Pancreas (tissue), 10 donors: ENCODE measurements at regions not wholly inside any gene's neighbourhood (a gene's known extent, or its start where the extent isn't known, plus 50 kb on each side); places are given as distances from the start of the nearest gene placed in this dataset.

Experiments used
- ATAC-seq, 4 donors: fragments of 200-7000 bp; cut with Tn5 transposase; one replicate each; pipeline versions ENCODE4 v1.8.0 to v1.9.1; 2020; ENCODE audit warnings: mild to moderate bottlenecking in 4 of 4, moderate library complexity in 4 of 4
- DNase-seq, 6 donors: peaks; one replicate each; pipeline ENCODE4 v3.0.0-alpha.2; 2020
- FAIRE-seq: peaks from 2 replicates; lab custom pipeline; 2012; peaks lifted over from hg19 to GRCh38; lab: Jason Lieb, UNC
- H3K27ac ChIP-seq, 4 donors: fragments of 200-600 bp; sonication (generic); 1 replicate in 3 of 4; 2 replicates in 1 of 4; pipeline versions ENCODE4 v1.5.0 to v1.8.0; 2020
- H3K27me3 ChIP-seq, 4 donors: fragments of 200-600 bp; one replicate each; pipeline ENCODE4 v1.8.0; 2021
- H3K36me3 ChIP-seq, 3 donors: fragments of 200-600 bp; sonication (generic) in 1 of 3; one replicate each; pipeline versions ENCODE4 v1.5.0 to v1.8.0; 2020 to 2021
- H3K4me1 ChIP-seq, 3 donors: fragments of 200-600 bp; one replicate each; pipeline ENCODE4 v1.8.0; 2021
- H3K4me3 ChIP-seq, 4 donors: fragments of 200-600 bp; sonication (generic) in 2 of 4; one replicate each; pipeline versions ENCODE4 v1.5.0 to v1.8.0; 2020 to 2021
- H3K9me3 ChIP-seq, 4 donors: fragments of 200-600 bp; one replicate each; pipeline ENCODE4 v1.8.0; 2021
- WGBS, 2 donors: extraction: QIAGEN DNeasy Blood & Tissue Kit; methylation state at CpG; one replicate each; pipeline ENCODE4 v1.1.7; 2013; 5-methylcytosine and 5-hydroxymethylcytosine counted together
- intact Hi-C, 3 donors: fragments of 100-400 bp; cut with DNase I; formaldehyde crosslinking; loops; one replicate each; pipeline versions ENCODE4 v1.11.1 to v1.14.2; 2022
- TF ChIP-seq, protein P1 (sequence below), 4 donors: fragments of 200-600 bp; sonication (generic) in 3 of 4; IDR thresholded peaks; one replicate each; pipeline versions ENCODE4 v1.5.0 to v1.8.0; 2021; ENCODE audit warnings: antibody characterized with exemption in 4 of 4
- donor health status: healthy with polysubstance abuse.
- donor health status: DM: no; HTN: no; CAD: no; lungs with moderate emphysema.
- donor health status: DM: no; HTN: no; CAD: no.
- donor health status: control.
- donor health status: control.
- donor health status: Bipolar disorder and iron deficiency.
- donor health status: DM: yes; HTN: yes; CAD: no.
- donor health status: DM: no; HTN: no; CAD: no.
- donor health status: DM: no; HTN: no; CAD: no.
- donor health status: DM: yes; HTN: yes; CAD: no.

DNA sequence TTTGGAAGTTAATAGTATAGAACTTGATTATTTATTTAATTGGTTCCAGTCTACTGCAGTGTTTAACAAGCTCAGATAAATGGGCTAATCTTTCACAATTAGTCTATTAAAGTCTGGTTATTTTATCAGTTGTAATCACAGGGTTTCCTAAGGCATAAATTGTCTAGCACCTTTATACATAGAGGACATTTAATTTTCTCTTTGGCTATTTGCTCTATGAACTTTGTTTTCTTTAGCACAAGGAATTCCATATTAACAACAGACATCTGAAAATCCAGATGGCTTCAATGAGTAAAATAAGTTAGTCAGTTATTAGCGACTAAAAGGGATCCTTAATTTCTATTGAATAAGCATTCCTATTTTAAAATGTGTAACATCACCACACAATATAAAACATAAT, 1350.8 kb upstream of the SLC10A2 start:
- no peak for DNase-seq
- no peak overlapping the region for H3K27ac ChIP-seq
- no peaks in the 10 kb centered on the region for H3K36me3 ChIP-seq
- FAIRE-seq = no peak
- no peaks in the 10 kb centered on the region for H3K27me3 ChIP-seq
- H3K9me3 ChIP-seq = no peaks in the 10 kb centered on the region
- no peaks in the 10 kb centered on the region for H3K4me1 ChIP-seq
- H3K4me3 ChIP-seq = no peak overlapping the region
- TF ChIP-seq, protein P1, sequence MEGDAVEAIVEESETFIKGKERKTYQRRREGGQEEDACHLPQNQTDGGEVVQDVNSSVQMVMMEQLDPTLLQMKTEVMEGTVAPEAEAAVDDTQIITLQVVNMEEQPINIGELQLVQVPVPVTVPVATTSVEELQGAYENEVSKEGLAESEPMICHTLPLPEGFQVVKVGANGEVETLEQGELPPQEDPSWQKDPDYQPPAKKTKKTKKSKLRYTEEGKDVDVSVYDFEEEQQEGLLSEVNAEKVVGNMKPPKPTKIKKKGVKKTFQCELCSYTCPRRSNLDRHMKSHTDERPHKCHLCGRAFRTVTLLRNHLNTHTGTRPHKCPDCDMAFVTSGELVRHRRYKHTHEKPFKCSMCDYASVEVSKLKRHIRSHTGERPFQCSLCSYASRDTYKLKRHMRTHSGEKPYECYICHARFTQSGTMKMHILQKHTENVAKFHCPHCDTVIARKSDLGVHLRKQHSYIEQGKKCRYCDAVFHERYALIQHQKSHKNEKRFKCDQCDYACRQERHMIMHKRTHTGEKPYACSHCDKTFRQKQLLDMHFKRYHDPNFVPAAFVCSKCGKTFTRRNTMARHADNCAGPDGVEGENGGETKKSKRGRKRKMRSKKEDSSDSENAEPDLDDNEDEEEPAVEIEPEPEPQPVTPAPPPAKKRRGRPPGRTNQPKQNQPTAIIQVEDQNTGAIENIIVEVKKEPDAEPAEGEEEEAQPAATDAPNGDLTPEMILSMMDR (IDR thresholded peaks at IDR 0.05) = no peak
- intact Hi-C loops = no loop called here
- ATAC-seq = no peak
- WGBS, 2 donors = 84 to 97% methylated on average over 1 of the region's 1 CpG

DNA sequence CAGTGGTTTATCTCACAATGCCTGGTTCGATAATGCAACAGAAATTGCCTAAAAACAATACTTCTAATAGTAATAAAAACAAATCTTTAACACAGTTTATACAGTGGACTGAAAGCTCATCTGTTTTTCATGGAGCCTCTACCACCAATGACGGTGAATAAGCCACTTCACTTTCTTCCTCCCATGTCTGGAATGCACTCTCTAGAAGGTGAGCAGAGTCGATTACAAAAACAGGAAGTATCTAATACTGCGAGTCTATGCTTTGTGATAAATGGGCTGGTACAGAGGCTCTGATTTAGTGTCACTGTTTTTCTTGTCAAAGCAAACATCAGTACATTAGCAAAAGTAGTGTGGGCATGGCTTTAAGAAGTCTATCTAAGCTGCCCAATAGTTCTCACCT, 1348.6 kb upstream of the SLC10A2 start:
- TF ChIP-seq, protein P1 (IDR thresholded peaks at IDR 0.05) = no peak
- no peak for DNase-seq
- FAIRE-seq = no peak

DNA sequence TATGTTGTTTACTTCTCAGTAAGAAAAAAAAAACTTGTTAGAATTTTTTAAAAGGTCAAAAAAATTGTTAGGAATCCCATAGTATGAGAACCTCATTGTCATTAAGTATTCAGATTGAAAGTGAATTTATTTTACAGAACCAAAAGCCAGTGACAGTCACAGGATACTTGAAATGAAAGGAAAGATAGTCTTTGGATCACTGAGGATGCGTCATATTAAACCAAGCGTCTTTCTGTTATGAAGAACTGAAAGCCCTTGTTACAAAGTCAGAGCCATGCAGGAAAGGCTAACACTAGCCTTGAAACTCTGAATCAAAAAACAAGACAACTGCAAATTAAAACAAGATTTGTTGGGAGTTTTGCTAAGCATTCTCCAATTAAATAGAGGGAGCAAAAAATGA, 1348.0 kb upstream of the SLC10A2 start:
- no peak for ATAC-seq
- WGBS, 2 donors = 90 to 95% methylated on average over 2 of the region's 2 CpGs
- no peak overlapping the region for H3K4me3 ChIP-seq

More for the DNA sequence above, 1348.6 kb upstream of the SLC10A2 start:
- no peak overlapping the region for H3K4me3 ChIP-seq
- H3K9me3 ChIP-seq = no peaks in the 10 kb centered on the region
- no peak for ATAC-seq
- H3K27ac ChIP-seq = no peak overlapping the region
- H3K36me3 ChIP-seq = no peaks in the 10 kb centered on the region
- no peaks in the 10 kb centered on the region for H3K27me3 ChIP-seq
- no peaks in the 10 kb centered on the region for H3K4me1 ChIP-seq
- WGBS, 2 donors = 37 to 46% methylated on average over 4 of the region's 4 CpGs
- intact Hi-C loops = no loop called here

DNA sequence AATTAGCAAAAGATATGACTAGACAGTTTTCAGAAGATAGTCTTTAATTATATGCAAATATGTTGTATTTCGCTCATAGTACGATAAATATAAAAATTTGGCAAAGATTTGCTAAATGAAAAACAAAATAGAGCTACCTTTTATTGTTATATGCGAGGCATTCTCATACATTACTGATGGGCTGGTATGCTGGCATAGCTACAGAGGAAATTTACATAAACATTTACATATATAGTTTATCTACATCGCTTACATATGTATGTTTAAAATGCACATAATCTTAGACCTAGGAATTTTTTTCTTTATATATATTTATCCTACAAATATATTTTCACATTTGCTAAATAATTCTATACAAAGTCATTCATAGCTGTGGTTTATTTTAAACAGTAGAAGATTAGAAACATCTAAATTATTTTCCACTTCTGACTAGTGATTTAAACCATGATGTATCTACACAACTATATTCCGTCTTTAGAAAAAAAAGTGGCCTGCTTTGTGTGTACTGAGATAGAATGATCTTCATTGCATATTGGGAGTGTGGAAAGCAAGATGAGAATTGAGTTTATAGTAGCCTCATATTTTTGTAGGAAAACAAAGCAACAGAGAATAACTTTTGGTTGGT, 1345.0 kb upstream of the SLC10A2 start:
- intact Hi-C loops = no loop called here
- FAIRE-seq (no peak), ATAC-seq (no peak), DNase-seq (no peak)
- Histone ChIP-seq H3K36me3 (no peaks in the 10 kb centered on the region), H3K9me3 (no peaks in the 10 kb centered on the region), H3K27ac (no peak overlapping the region), H3K4me1 (no peaks in the 10 kb centered on the region), H3K4me3 (no peak overlapping the region), H3K27me3 (no peaks in the 10 kb centered on the region)
- TF ChIP-seq, protein P1 (IDR thresholded peaks at IDR 0.05) = no peak
- 82 to 92% methylated on average over 5 of the region's 5 CpGs for WGBS, 2 donors

More for the DNA sequence above, 1348.0 kb upstream of the SLC10A2 start:
- Histone ChIP-seq H3K4me1 (no peaks in the 10 kb centered on the region), H3K27me3 (no peaks in the 10 kb centered on the region), H3K27ac (no peak overlapping the region), H3K9me3 (no peaks in the 10 kb centered on the region), H3K36me3 (no peaks in the 10 kb centered on the region)
- FAIRE-seq (no peak), DNase-seq (no peak)
- intact Hi-C loops = no loop called here
- TF ChIP-seq, protein P1 (IDR thresholded peaks at IDR 0.05) = no peak

DNA sequence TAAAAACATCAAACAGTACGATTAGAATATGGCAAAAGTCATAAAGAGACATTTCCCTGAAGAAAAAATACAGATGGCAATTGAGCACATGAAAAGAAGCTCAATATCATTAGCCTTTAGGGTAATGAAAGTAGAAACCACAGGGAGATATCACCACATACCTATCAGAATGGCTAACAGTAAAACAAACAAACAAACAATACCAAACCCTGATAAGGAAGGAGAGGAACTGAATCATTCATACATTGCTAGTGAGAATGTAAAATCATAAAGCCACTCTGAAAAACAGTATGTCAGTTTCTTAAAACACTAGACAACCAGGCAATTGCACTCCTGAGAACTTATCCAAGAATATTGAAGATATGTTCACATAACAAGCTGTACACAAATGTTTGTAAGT, 1342.5 kb upstream of the SLC10A2 start:
- no peak for ATAC-seq
- Histone ChIP-seq H3K27ac (no peak overlapping the region), H3K4me3 (no peak overlapping the region), H3K27me3 (no peaks in the 10 kb centered on the region), H3K4me1 (no peaks in the 10 kb centered on the region), H3K9me3 (no peaks in the 10 kb centered on the region), H3K36me3 (no peaks in the 10 kb centered on the region)
- DNase-seq = no peak
- TF ChIP-seq, protein P1 (IDR thresholded peaks at IDR 0.05) = no peak
- 34 to 65% methylated on average over 1 of the region's 1 CpG for WGBS, 2 donors
- FAIRE-seq = no peak
- intact Hi-C loops = no loop called here
